Left ventricle myocardium inferior (tissue), 1 donor: ENCODE measurements at regions not wholly inside any gene's neighbourhood (a gene's known extent, or its start where the extent isn't known, plus 50 kb on each side); places are given as distances from the start of the nearest gene placed in this dataset.

Experiments used
- DNase-seq: peaks from one replicate; pipeline ENCODE4 v3.0.0-alpha.2; 2020
- H3K27ac ChIP-seq: fragments of 200-600 bp; replicated peaks from 2 replicates; pipeline ENCODE4 v1.8.0; 2021
- H3K27me3 ChIP-seq: fragments of 200-600 bp; 2 replicates; pipeline ENCODE4 v1.8.0; 2021; ENCODE audit warnings: low read depth
- H3K36me3 ChIP-seq: fragments of 200-600 bp; 2 replicates; pipeline ENCODE4 v1.8.0; 2021
- H3K4me1 ChIP-seq: fragments of 200-600 bp; 2 replicates; pipeline ENCODE4 v1.8.0; 2021
- H3K4me3 ChIP-seq: fragments of 200-600 bp; 2 replicates; pipeline ENCODE4 v1.8.0; 2021; ENCODE audit warnings: mild to moderate bottlenecking, moderate library complexity
- H3K9me3 ChIP-seq: fragments of 200-600 bp; replicated peaks from 2 replicates; pipeline ENCODE4 v1.8.0; 2021
- CTCF ChIP-seq: fragments of 200-600 bp; IDR thresholded peaks from 2 replicates; pipeline ENCODE4 v1.8.0; 2021; ENCODE audit warnings: antibody characterized with exemption, mild to moderate bottlenecking, borderline replicate concordance
- intact Hi-C: fragments of 100-400 bp; cut with micrococcal nuclease; formaldehyde crosslinking; loops from one replicate; pipeline ENCODE4 v1.11.0; 2022
- donor health status: DM: no; HTN: yes; CAD: no; lungs with severe emphysema.

- no peak for DNase-seq
- Histone ChIP-seq H3K27ac (no peak overlapping the region), H3K9me3 (no peaks in the 10 kb centered on the region)
These were observed 382.2 kb downstream of the FUT8 start for GRCh38 chr14:65794674-65795279.

GRCh38 chr14:65798216-65798615, 385.7 kb downstream of the FUT8 start:
- Histone ChIP-seq H3K4me3 (no peak overlapping the region), H3K4me1 (no peaks in the 10 kb centered on the region), H3K27ac (no peak overlapping the region), H3K9me3 (no peaks in the 10 kb centered on the region), H3K36me3 (no peaks in the 10 kb centered on the region), H3K27me3 (peaks cover 29% of the 10 kb centered on the region)
- no peak for TF ChIP-seq CTCF
- intact Hi-C loops, result no loop called here
- DNase-seq, result no peak

More at GRCh38 chr14:65794674-65795279, 382.2 kb downstream of the FUT8 start:
- H3K4me1 ChIP-seq, result no peaks in the 10 kb centered on the region
- H3K36me3 ChIP-seq, result no peaks in the 10 kb centered on the region
- no peak for TF ChIP-seq CTCF
- H3K27me3 ChIP-seq, result peaks cover 47% of the 10 kb centered on the region
- intact Hi-C loops, result no loop called here
- H3K4me3 ChIP-seq, result no peak overlapping the region

- H3K27ac ChIP-seq, result no peak overlapping the region
- no peak for TF ChIP-seq CTCF
- H3K4me1 ChIP-seq, result no peaks in the 10 kb centered on the region
- intact Hi-C loops, result no loop called here
- peaks cover 13% of the 10 kb centered on the region for H3K27me3 ChIP-seq
- H3K36me3 ChIP-seq, result no peaks in the 10 kb centered on the region
- DNase-seq, result no peak
- H3K4me3 ChIP-seq, result no peak overlapping the region
- H3K9me3 ChIP-seq, result no peaks in the 10 kb centered on the region
These were observed 388.2 kb downstream of the FUT8 start for GRCh38 chr14:65800694-65801093.

DNA sequence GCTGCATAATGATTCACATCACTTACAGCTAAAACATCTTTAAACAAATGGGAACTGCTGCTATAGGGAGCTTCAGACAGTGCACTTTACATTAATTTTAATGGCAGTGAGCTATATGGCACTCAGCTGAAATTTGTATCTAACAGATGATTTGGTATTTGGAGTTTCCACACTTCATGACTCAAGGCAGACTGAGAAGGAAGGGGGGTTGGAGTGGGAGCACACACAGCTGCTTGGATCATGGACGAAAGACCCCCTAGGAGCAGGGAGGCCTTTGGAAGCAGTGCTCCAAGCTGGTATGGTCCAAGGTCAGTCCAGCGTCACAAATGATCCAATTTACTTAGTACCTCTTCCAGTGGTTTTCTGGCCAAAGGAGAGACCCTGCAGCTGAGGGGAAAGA, 389.7 kb downstream of the FUT8 start:
- no peak for TF ChIP-seq CTCF
- Histone ChIP-seq H3K9me3 (peaks cover 2% of the 10 kb centered on the region), H3K4me1 (no peaks in the 10 kb centered on the region), H3K27me3 (peaks cover 13% of the 10 kb centered on the region), H3K27ac (no peak overlapping the region), H3K4me3 (no peak overlapping the region), H3K36me3 (no peaks in the 10 kb centered on the region)
- DNase-seq, result no peak
- intact Hi-C loops, result no loop called here

- peaks cover 13% of the 10 kb centered on the region for H3K27me3 ChIP-seq
- H3K4me3 ChIP-seq, result no peak overlapping the region
- no peak for TF ChIP-seq CTCF
- no peak overlapping the region for H3K27ac ChIP-seq
- intact Hi-C loops, result no loop called here
- peaks cover 18% of the 10 kb centered on the region for H3K9me3 ChIP-seq
- H3K4me1 ChIP-seq, result no peaks in the 10 kb centered on the region
- no peaks in the 10 kb centered on the region for H3K36me3 ChIP-seq
- no peak for DNase-seq
These were observed 391.4 kb downstream of the FUT8 start for GRCh38 chr14:65803885-65804284.
